HG02623 (cell line): ENCODE measurements at regions not wholly inside any gene's neighbourhood (a gene's known extent, or its start where the extent isn't known, plus 50 kb on each side); places are given as distances from the start of the nearest gene placed in this dataset.
A peak's percentile ranks its signal among the peaks of the same experiment; 100 is the strongest.
"Not testable (repeated sequence)": the region's sequence is repeated elsewhere in the genome, so short reads cannot be mapped to it uniquely, and the experiment has no call there.

ENCODE experiments used
- ATAC-seq: cut with Tn5 transposase; IDR thresholded peaks from one replicate; pipeline ENCODE4 v1.9.1; 2021; ENCODE audit warnings: moderate library complexity; ENCODE audit not compliant: unreplicated experiment

DNA sequence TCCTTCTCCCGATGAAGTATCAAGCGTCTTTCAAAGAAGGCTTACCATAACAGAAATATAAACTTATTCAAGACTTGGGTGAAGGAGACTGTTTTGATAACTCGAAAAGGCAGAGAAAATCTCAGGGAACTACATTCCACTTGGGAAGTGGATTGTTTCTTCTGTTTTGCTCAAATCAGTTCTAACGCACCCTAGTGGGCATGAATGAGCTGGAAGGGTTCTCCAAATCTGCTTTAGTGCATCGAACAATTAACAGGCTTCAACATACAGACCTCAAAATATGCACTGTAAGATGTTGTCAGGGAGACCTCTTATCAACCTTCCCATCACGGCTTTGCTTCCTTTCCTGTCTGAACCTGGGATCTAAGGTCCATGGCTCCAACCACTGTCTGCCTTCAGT lies 392.5 kb downstream of the CD83 start:
- no peak for ATAC-seq

- ATAC-seq, result no peak
Measured at GRCh38 chr6:14511061-14511586, 393.6 kb downstream of the CD83 start.

GRCh38 chr6:14512246-14512645 lies 394.7 kb downstream of the CD83 start:
- no peak for ATAC-seq

- no peak for ATAC-seq
Measured at GRCh38 chr6:14513496-14514393, 396.2 kb downstream of the CD83 start.

GRCh38 chr6:14516956-14517355 lies 399.4 kb downstream of the CD83 start:
- ATAC-seq, result no peak

- no peak for ATAC-seq
Measured at GRCh38 chr6:14517516-14518105, 400.0 kb downstream of the CD83 start.

DNA sequence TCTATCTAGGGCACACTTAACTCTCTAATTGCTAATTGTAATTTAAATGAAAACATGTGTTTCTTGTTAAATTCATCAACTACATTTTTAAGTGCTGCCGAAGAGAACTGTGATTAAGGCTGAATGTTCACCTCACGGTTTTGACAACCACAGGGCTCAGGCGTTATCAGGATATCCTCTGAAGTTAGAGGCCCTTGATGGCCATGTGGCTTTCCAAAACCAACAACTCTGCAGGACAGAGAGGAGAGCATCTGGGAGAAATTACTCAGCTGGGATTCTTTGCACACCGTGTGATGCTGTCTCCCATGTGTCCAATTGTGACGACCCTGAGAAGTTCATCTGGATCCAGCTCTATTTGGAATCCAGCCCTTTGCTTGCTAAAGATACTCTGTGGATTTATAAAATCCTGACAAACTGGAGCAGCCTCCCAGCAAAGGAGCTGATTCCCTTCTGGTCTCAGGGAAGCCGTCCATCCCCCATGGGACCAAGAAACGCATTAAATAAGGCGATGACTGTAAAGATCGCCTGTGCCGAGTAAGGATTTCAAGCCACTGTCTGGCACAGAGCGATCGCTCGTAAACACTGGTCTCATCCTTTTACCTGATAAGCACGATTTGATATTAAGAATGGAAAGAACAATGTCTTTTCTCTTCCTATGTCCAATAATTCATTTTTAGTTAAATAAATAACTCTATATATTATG lies 401.1 kb downstream of the CD83 start:
- ATAC-seq, result no peak

- no peak for ATAC-seq
Measured at GRCh38 chr6:14520029-14520428, 402.5 kb downstream of the CD83 start.

GRCh38 chr6:14520536-14520935 lies 403.0 kb downstream of the CD83 start:
- ATAC-seq, result no peak

GRCh38 chr6:14521141-14521540 lies 403.6 kb downstream of the CD83 start:
- ATAC-seq, result no peak

GRCh38 chr6:14521861-14522260 lies 404.3 kb downstream of the CD83 start:
- ATAC-seq, result not testable (repeated sequence)

DNA sequence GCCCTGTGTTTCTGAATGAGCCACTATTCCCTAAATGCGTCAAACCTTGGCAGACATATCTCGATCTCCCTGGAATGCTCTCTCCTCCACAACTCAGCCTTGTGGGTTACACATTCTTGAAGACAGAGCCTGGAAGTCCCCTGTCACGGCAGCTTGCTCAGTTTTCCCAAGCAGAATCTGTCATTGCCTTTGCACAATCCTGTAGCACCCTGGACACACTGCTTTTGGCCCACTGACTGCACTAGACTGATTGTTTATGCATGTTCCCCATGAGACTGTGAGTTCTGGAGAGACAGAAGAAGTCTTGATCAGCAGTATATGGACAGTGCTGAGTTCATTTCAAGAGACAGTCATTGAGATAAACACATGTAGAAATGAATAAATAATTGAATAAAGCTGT lies 406.7 kb downstream of the CD83 start:
- ATAC-seq, result no peak

DNA sequence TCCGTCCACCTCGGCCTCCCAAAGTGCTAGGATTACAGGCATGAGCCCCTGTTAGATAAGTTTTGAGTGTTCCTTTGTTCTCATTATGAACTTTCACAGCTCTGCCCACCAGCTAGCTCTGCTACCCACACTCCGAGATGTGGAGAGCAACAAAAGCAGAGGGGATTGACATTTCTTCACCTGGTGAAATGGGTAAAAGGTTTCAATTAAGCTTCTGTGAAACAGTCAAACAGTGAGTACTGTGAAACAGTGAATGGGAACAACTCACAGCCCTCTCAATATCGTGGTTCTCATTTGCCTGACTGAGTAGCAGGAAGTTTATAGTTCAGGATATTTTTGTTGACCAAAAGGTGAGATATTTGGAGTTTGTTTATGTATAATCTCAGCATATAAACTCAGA lies 412.8 kb downstream of the CD83 start:
- no peak for ATAC-seq

DNA sequence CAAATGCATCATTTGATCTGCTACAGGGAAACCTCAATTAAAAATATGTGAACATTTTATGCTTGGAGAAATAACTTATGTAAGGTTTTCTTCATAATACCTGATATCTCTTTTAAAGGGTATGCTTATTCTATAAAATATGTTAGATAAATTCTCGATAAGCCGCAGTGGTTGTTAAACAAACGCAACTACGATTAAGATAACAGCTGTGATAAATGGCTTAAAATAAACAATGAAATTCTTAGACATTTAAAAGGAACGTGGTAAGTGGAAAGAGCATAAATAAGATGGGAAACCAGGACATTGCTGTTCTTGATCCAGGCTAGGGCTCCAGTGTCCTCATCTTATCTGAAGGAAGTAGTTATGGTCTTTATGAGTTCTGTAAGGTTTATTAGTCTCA lies 415.9 kb downstream of the CD83 start:
- no peak for ATAC-seq

DNA sequence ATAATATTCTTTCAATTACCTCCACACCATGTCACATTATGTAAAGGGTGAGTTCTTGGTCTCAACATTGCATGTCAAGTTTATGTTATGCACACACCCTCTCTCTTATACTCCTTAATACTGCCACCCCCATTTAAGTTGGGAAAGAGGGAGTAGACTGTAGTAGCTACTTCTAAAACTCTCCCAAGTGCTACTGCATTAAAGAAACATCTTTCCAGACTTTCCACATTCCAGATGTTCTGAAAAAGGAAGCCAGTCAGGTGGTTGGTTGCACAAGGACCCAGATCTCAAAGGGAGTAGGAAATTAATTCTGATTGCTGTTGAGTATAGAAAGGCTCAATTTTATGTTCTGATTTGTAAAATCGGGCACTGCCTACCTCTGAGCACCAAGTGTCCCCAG lies 419.5 kb downstream of the CD83 start:
- ATAC-seq, result no peak

DNA sequence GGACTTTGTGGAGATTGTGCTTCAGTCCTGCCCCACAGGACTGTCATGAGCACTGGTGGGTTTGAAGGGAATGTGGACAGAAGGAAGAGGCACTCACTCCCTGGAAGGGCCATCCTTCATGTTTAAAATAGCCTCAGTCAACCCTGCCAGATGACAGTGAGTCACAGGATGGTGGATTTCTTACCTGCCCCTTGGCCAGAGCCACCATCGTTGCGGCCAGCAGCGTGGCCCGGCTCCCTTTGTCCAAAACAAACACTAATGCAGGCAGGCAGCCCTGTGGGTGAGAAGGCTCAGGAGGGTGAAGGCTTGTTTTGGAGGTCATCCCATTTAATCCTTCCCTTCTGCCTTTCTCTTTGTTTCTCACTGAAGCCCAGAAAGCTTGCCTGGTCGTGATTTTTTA lies 422.7 kb downstream of the CD83 start:
- ATAC-seq, result no peak

DNA sequence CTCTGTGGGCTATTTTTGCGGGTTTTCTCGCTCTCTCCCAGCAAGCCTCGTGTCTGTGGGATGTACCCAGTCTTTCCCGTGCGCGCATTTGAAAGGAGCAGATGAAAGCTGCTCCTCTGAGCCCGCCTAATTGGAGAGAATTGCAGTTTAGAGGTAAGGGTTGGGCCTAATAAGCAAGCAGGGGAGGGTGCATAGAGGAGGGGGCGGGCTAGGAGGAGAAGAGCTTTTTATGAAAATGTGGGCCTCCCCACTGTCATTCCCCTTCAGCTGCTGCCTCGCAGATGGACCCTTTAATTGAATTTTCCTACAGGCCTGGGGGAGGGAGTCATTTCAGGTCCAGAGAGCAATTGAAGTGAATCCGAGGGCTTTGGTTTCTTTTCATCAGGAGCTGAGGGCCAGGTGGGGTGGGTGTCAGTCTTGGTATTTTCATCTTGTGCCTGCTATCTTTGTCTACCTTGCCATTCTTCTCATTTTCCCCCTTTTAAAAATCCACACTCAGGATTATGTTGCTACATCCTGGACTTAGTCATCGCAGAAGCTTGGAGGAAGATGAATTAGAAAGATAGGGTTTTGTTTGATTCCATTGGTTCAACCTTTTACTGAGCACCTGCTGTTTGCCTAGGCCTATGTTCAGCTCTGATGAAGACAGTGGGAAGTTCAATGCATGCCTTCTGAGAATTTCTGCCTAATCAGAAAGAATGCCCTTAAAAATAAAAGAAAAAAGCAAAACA lies 423.4 kb downstream of the CD83 start:
- no peak for ATAC-seq

DNA sequence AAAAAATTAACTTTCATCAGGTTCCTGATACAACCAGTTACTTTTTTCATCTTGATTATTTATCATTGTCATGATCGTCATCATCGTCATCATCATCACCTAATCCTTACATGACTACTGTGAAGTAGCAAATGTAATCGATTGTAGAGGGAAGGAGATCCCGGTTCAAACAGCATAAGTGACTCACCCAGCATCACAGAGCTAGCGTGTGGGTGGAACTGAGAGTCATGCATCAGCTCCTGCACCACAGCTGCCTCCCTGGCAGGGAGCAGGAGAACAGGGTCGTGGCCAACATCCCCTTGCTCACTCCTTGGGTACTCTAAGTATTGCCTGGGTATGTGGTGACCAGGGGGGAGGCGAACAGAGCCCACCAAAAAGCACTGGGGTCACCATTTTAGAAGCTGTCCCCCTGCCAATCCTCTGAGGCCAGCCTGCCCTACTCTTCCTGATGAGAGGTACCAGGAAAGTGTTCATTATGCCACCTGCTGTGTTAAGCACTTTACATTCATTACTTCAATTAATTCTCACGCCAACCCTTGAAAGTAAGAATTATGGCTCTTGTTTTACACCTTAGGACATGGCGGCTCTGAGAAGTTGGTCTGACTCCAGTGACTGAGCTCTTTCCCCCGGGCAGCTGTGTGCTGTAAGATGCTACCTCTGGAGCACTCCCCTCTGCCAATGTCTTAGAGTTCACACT lies 425.2 kb downstream of the CD83 start:
- ATAC-seq, result peak; percentile 66

DNA sequence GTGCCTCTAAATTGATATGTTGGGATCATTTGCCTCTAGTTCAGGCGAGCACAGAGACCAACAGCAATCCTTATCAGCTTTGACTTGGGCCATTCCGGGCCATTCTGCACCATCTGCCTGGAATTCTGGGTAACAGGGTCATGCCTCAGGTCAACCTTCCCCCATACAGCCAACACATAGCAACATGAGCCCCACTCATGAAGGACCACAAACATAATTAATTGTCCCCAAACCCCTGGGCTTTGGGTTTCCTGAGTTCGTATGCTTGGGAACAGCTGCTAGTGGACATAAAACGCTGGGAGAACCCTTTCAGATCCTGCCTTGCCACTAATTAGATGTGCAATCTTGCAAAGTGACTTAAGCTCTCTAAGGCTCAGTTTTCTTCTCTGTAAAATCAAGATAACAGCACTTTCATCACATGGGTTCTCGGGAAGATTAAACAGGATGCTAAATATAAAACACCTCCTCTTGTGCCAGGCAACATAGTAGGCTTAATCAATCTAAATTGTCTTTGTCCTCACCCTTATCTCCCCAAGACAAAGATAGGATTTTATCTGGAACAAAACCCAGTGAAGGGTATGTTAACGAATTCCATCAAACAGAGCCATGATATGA lies 426.5 kb downstream of the CD83 start:
- no peak for ATAC-seq

DNA sequence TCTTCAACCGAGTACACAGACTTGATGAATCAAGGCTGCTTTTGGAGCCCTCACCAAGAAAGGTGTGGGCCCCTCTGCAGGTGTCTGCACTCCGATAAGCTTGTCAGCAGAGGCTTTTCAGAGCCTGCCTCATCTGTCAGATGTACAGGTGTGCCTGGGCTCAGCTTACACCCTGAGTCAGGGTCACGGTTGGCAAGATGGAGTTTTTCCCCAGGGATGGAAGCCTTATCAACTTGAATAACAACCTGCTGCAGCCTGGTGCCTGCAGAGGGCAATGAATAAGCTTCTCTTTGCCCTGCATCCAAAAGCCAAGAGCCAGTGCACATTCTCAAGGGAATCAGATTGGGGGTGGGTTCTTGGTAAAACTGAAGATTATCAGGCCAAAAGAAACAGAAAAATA lies 427.1 kb downstream of the CD83 start:
- no peak for ATAC-seq
